DMS79 (cell line): ENCODE measurements at regions not wholly inside any gene's neighbourhood (a gene's known extent, or its start where the extent isn't known, plus 50 kb on each side); places are given as distances from the start of the nearest gene placed in this dataset.

ENCODE experiments used
- DNase-seq: peaks from one replicate; lab custom pipeline; 2025; lab: John Stamatoyannopoulos, UW

- DNase-seq, result no peak
These were observed 86.1 kb upstream of the PDE10A start for GRCh38 chr6:165749163-165749562.

- no peak for DNase-seq
These were observed 85.3 kb upstream of the PDE10A start for GRCh38 chr6:165748390-165748789.

- no peak for DNase-seq
These were observed 84.9 kb upstream of the PDE10A start for GRCh38 chr6:165747963-165748362.

- no peak for DNase-seq
These were observed 83.3 kb upstream of the PDE10A start for GRCh38 chr6:165746331-165746730.

GRCh38 chr6:165745492-165745891 lies 82.5 kb upstream of the PDE10A start:
- no peak for DNase-seq

GRCh38 chr6:165744555-165745228 lies 81.7 kb upstream of the PDE10A start:
- no peak for DNase-seq

GRCh38 chr6:165743366-165743898 lies 80.4 kb upstream of the PDE10A start:
- DNase-seq, result no peak

- DNase-seq, result no peak
These were observed 79.0 kb upstream of the PDE10A start for GRCh38 chr6:165742047-165742446.

GRCh38 chr6:165737396-165737795 lies 74.4 kb upstream of the PDE10A start:
- no peak for DNase-seq

- DNase-seq, result no peak
These were observed 72.0 kb upstream of the PDE10A start for GRCh38 chr6:165735065-165735464.

- DNase-seq, result no peak
These were observed 70.4 kb upstream of the PDE10A start for GRCh38 chr6:165733489-165733791.

GRCh38 chr6:165732696-165733488 lies 69.9 kb upstream of the PDE10A start:
- no peak for DNase-seq

GRCh38 chr6:165729307-165729936 lies 66.4 kb upstream of the PDE10A start:
- DNase-seq, result no peak

- no peak for DNase-seq
These were observed 65.2 kb upstream of the PDE10A start for GRCh38 chr6:165728216-165728615.

- DNase-seq, result no peak
These were observed 63.9 kb upstream of the PDE10A start for GRCh38 chr6:165726965-165727381.

GRCh38 chr6:165726290-165726875 lies 63.3 kb upstream of the PDE10A start:
- DNase-seq, result no peak

GRCh38 chr6:165725201-165725600 lies 62.2 kb upstream of the PDE10A start:
- DNase-seq, result no peak

- DNase-seq, result no peak
These were observed 60.3 kb upstream of the PDE10A start for GRCh38 chr6:165723326-165723725.

- DNase-seq, result no peak
These were observed 59.0 kb upstream of the PDE10A start for GRCh38 chr6:165722022-165722421.

GRCh38 chr6:165721356-165721755 lies 58.3 kb upstream of the PDE10A start:
- no peak for DNase-seq

GRCh38 chr6:165718491-165718891 lies 55.5 kb upstream of the PDE10A start:
- no peak for DNase-seq

GRCh38 chr6:165717732-165718465 lies 54.9 kb upstream of the PDE10A start:
- DNase-seq, result no peak
